Calu3 (cell line): ENCODE measurements at regions not wholly inside any gene's neighbourhood (a gene's known extent, or its start where the extent isn't known, plus 50 kb on each side); places are given as distances from the start of the nearest gene placed in this dataset.
"Not testable (repeated sequence)": the region's sequence is repeated elsewhere in the genome, so short reads cannot be mapped to it uniquely, and the experiment has no call there.

Source experiments
- BruUV-seq: library from RNA; stranded (reverse); fragments of 400-500 nt; replicated peaks from 2 replicates; lab custom pipeline; 2021; lab: Mats Ljungman, UMichigan
- CTCF ChIA-PET: fragments of 300-600 bp; sonication (Branson Sonifier 250); formaldehyde crosslinking; loops from one replicate; lab custom pipeline; 2022; ENCODE audit warnings: antibody characterized with exemption; lab: Charles Lee
- DNase-seq: peaks from one replicate; pipeline ENCODE4 v3.0.0; 2022
- H3K27ac Mint-ChIP-seq: one replicate; pipeline ENCODE4 v1.8.0; 2022; ENCODE audit warnings: mixed read lengths; ENCODE audit not compliant: unreplicated experiment
- H3K27me3 Mint-ChIP-seq: one replicate; pipeline ENCODE4 v1.8.0; 2022; ENCODE audit warnings: mixed read lengths; ENCODE audit not compliant: unreplicated experiment
- H3K36me3 Mint-ChIP-seq: one replicate; pipeline ENCODE4 v1.8.0; 2022; ENCODE audit warnings: mild to moderate bottlenecking, moderate library complexity, mixed read lengths; ENCODE audit not compliant: insufficient read depth, unreplicated experiment
- H3K4me1 Mint-ChIP-seq: one replicate; pipeline ENCODE4 v1.8.0; 2022; ENCODE audit warnings: mild to moderate bottlenecking, low read depth, mixed read lengths; ENCODE audit not compliant: unreplicated experiment
- H3K4me3 Mint-ChIP-seq: one replicate; pipeline ENCODE4 v1.8.0; 2022; ENCODE audit warnings: mild to moderate bottlenecking, low read depth, moderate library complexity, mixed read lengths; ENCODE audit not compliant: unreplicated experiment
- H3K9me3 Mint-ChIP-seq: one replicate; pipeline ENCODE4 v1.8.0; 2022; ENCODE audit warnings: low read depth, mixed read lengths; ENCODE audit not compliant: unreplicated experiment
- intact Hi-C: fragments of 100-400 bp; cut with micrococcal nuclease; formaldehyde crosslinking; loops from one replicate; pipeline ENCODE4 v1.10.0; 2022; ENCODE audit not compliant: unreplicated experiment
- TF ChIP-seq, protein P1 (sequence below): fragments of 200-600 bp; IDR thresholded peaks from one replicate; pipeline ENCODE4 v1.8.0; 2022; ENCODE audit warnings: antibody characterized with exemption; ENCODE audit not compliant: unreplicated experiment

DNA sequence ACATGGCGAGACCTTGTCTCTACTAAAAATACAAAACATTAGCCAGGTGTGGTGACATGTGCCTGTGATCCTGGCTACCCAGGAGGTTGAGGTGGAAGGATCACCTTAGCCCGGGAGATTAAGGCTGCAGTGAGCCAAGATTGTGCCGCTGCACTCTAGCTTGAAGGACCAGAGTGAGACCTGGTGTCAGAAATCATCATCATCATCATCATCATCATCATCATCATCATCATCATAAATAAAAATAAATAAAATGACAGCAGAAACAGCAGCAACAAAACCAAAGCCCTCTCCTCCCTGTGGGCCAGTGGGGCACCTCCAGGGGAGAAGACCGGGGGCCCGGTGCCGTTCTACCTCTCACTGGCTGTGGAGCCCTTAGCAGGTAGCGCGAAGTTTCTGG is 281.9 kb upstream of the CRY1 start:
- BruUV-seq: no TSS peak
- Mint-ChIP-seq H3K9me3 (peaks cover 2% of the 10 kb centered on the region), H3K4me1 (peaks cover 15% of the 10 kb centered on the region), H3K4me3 (no peak overlapping the region), H3K27me3 (peaks cover 8% of the 10 kb centered on the region), H3K36me3 (no peaks in the 10 kb centered on the region), H3K27ac (no peak overlapping the region)
- DNase-seq: no peak
- intact Hi-C loops: no loop called here
- CTCF ChIA-PET: no interaction called here
- TF ChIP-seq, protein P1, sequence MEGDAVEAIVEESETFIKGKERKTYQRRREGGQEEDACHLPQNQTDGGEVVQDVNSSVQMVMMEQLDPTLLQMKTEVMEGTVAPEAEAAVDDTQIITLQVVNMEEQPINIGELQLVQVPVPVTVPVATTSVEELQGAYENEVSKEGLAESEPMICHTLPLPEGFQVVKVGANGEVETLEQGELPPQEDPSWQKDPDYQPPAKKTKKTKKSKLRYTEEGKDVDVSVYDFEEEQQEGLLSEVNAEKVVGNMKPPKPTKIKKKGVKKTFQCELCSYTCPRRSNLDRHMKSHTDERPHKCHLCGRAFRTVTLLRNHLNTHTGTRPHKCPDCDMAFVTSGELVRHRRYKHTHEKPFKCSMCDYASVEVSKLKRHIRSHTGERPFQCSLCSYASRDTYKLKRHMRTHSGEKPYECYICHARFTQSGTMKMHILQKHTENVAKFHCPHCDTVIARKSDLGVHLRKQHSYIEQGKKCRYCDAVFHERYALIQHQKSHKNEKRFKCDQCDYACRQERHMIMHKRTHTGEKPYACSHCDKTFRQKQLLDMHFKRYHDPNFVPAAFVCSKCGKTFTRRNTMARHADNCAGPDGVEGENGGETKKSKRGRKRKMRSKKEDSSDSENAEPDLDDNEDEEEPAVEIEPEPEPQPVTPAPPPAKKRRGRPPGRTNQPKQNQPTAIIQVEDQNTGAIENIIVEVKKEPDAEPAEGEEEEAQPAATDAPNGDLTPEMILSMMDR: no peak

DNA sequence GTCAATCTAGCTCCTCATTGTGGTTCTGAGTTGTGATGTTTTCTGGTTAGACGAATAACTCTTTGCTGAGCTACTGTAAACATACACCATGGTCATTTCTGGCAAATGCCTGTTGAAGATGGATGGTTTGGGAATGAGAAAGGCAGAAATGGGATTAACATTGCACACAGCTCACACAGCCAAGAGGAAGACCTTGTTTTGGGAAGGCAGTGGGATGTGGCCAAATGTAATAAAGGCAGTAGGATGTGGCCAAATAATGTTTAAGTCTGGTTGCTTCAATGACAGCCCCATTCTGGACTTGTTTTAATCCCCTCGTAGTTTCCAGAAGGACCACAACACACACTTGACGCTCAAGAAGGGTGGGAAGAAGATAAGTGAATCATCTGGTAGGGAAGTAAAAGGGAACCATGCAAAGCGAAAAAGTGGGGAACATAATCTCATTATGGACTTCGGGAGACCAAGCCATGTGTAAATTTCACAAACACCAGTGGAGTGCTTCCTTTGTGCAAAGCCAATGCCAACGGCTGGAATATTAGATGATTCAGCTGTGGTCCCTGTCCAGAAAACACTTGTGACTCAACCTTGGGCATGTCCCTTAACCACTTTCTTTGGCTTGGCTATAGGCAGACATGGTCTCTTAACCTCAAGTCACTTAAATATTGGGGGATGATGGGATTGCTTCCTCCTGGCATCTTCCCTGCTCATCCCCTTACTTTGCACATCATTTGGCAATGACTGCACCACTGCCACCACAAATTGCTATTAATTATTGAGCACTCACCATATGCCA is 284.4 kb upstream of the CRY1 start:
- TF ChIP-seq, protein P1: no peak
- CTCF ChIA-PET: no interaction called here
- no peaks in the 10 kb centered on the region for H3K36me3 Mint-ChIP-seq
- peaks cover 2% of the 10 kb centered on the region for H3K9me3 Mint-ChIP-seq
- no TSS peak for BruUV-seq
- H3K4me1 Mint-ChIP-seq: peaks cover 16% of the 10 kb centered on the region
- no peak for DNase-seq
- no peaks in the 10 kb centered on the region for H3K27me3 Mint-ChIP-seq
- intact Hi-C loops: no loop called here
- H3K27ac Mint-ChIP-seq: no peak overlapping the region
- no peak overlapping the region for H3K4me3 Mint-ChIP-seq

DNA sequence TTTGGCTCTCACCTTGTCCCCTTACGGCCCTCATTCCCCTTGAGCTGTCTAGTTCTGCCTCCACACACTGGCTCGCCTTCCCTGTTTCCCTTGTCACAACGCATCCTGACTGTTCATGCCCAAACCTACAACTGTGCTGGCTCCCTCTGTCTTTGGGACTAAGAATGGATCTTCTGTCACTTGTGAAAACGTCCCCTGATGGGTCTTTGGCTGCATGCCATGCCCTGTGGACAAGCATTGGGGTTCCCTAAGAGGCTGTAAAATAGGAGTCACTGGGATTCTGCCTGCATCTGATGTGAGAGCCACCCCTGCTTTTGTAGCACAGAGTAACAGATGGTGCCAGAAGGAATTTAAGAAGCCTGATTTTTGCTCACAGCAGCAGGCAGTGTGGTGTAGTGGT is 285.3 kb upstream of the CRY1 start:
- no peaks in the 10 kb centered on the region for H3K27me3 Mint-ChIP-seq
- TF ChIP-seq, protein P1: no peak
- DNase-seq: no peak
- H3K4me1 Mint-ChIP-seq: peaks cover 16% of the 10 kb centered on the region
- no TSS peak for BruUV-seq
- intact Hi-C loops: no loop called here
- no peaks in the 10 kb centered on the region for H3K36me3 Mint-ChIP-seq
- no peak overlapping the region for H3K27ac Mint-ChIP-seq
- H3K9me3 Mint-ChIP-seq: peaks cover 2% of the 10 kb centered on the region
- CTCF ChIA-PET: no interaction called here
- H3K4me3 Mint-ChIP-seq: no peak overlapping the region

DNA sequence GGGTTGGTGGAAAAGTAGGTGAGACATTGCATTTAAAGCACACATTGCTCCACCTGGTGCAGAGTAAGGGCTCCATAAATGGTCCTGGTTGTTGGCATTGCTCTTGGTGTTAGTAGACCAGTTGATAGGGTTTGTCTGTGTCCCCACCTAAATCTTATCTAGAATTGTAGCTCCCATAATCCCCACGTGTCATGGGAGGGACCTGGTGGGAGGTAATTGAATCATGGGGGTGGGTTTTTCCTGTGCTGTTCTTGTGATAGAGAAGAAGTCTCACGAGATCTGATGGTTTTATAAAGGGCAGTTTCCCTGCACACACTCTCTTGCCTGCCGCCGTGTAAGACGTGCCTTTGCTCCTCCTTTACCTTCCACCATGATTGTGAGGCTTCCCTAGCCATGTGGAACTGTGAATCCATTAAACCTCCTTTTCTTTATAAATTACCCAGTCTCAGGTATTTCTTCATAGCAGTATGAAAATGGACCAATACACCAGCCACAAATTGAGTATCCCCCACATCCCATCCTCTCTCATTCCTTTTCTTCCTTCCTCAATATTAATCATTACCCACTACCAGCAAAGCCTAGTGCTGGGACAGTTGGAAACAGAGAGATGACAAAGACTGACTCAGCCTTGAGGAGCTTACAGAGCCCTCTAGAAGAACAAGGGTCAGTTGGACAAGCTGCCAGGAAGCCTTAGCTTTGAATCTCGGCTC is 285.9 kb upstream of the CRY1 start:
- H3K4me3 Mint-ChIP-seq: peak overlapping the region; percentile 63
- H3K36me3 Mint-ChIP-seq, BruUV-seq, H3K9me3 Mint-ChIP-seq, H3K27me3 Mint-ChIP-seq, intact Hi-C loops: not testable (repeated sequence)
- H3K4me1 Mint-ChIP-seq: peaks cover 16% of the 10 kb centered on the region
- H3K27ac Mint-ChIP-seq: peak overlapping the region; percentile 57
- CTCF ChIA-PET: interaction anchor here (0.6 to 0.9 kb wide), 2 partner anchors 52 to 265 kb away, joined by 3 to 5 read pairs; no protein-coding TSS in a partner anchor
- peak; percentile 10 for DNase-seq
